RWPE2 (cell line): ENCODE measurements at regions not wholly inside any gene's neighbourhood (a gene's known extent, or its start where the extent isn't known, plus 50 kb on each side); places are given as distances from the start of the nearest gene placed in this dataset.

ENCODE experiments used
- ATAC-seq: fragments of 200-7000 bp; cut with Tn5 transposase; 3 replicates; pipeline ENCODE4 v1.9.1; 2021; ENCODE audit warnings: low read depth
- DNase-seq: peaks from one replicate; pipeline ENCODE4 v3.0.0-alpha.2; 2020; ENCODE audit warnings: low spot score
- H3K27ac ChIP-seq: fragments of 450-650 bp; 2 replicates; pipeline ENCODE4 v1.5.1; 2017; ENCODE audit warnings: mild to moderate bottlenecking; ENCODE audit not compliant: poor library complexity, severe bottlenecking
- H3K27me3 ChIP-seq: fragments of 250-450 bp; sonication (Bioruptor Pico); 2 replicates; pipeline ENCODE4 v1.5.1; 2021; ENCODE audit warnings: mild to moderate bottlenecking, moderate library complexity; ENCODE audit not compliant: insufficient read depth, poor library complexity, severe bottlenecking
- H3K36me3 ChIP-seq: fragments of 250-450 bp; sonication (Bioruptor Pico); 2 replicates; pipeline ENCODE4 v1.5.1; 2020; ENCODE audit warnings: low read depth, mild to moderate bottlenecking, moderate library complexity
- H3K4me1 ChIP-seq: fragments of 250-450 bp; sonication (Bioruptor Pico); 2 replicates; pipeline ENCODE4 v1.5.1; 2021; ENCODE audit warnings: mild to moderate bottlenecking, moderate library complexity; ENCODE audit not compliant: insufficient read depth, poor library complexity, severe bottlenecking
- H3K4me3 ChIP-seq: fragments of 250-450 bp; sonication (Bioruptor Pico); 2 replicates; pipeline ENCODE4 v1.5.1; 2021; ENCODE audit warnings: mild to moderate bottlenecking, moderate library complexity; ENCODE audit not compliant: severe bottlenecking
- H3K9me3 ChIP-seq: fragments of 250-450 bp; sonication (Bioruptor Pico); 2 replicates; pipeline ENCODE4 v1.5.1; 2021; ENCODE audit warnings: mild to moderate bottlenecking, moderate library complexity; ENCODE audit not compliant: severe bottlenecking
- TF ChIP-seq, protein P1 (sequence below): fragments of 450-650 bp; IDR thresholded peaks from one replicate; pipeline ENCODE4 v1.5.1; 2017; ENCODE audit warnings: mild to moderate bottlenecking, moderate library complexity; ENCODE audit not compliant: poor library complexity, severe bottlenecking

DNA sequence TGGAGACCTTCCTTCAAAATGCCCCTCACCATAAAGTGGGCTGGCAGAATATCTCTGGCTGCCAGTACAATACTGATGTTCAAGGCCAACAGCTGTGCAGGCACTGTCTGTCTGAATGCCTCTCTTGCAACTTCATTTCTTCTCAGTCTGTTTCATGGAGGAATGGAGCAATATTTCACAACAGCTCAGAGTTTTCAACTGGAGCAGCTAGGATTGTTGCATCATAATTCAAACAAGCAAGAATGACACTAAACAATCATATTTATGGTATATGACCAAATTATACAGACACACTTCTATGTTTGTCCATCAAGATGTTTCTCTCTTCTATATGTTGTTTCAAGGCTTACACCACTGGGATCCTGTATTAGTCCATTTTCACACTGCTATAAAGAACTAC is 444.2 kb downstream of the LRATD1 start:
- no peaks in the 10 kb centered on the region for H3K36me3 ChIP-seq
- no peak for DNase-seq
- H3K27ac ChIP-seq: no peak overlapping the region
- no peaks in the 10 kb centered on the region for H3K9me3 ChIP-seq
- no peaks in the 10 kb centered on the region for H3K4me1 ChIP-seq
- TF ChIP-seq, protein P1, sequence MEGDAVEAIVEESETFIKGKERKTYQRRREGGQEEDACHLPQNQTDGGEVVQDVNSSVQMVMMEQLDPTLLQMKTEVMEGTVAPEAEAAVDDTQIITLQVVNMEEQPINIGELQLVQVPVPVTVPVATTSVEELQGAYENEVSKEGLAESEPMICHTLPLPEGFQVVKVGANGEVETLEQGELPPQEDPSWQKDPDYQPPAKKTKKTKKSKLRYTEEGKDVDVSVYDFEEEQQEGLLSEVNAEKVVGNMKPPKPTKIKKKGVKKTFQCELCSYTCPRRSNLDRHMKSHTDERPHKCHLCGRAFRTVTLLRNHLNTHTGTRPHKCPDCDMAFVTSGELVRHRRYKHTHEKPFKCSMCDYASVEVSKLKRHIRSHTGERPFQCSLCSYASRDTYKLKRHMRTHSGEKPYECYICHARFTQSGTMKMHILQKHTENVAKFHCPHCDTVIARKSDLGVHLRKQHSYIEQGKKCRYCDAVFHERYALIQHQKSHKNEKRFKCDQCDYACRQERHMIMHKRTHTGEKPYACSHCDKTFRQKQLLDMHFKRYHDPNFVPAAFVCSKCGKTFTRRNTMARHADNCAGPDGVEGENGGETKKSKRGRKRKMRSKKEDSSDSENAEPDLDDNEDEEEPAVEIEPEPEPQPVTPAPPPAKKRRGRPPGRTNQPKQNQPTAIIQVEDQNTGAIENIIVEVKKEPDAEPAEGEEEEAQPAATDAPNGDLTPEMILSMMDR: no peak
- no peak for ATAC-seq
- peaks cover 3% of the 10 kb centered on the region for H3K27me3 ChIP-seq
- no peak overlapping the region for H3K4me3 ChIP-seq

DNA sequence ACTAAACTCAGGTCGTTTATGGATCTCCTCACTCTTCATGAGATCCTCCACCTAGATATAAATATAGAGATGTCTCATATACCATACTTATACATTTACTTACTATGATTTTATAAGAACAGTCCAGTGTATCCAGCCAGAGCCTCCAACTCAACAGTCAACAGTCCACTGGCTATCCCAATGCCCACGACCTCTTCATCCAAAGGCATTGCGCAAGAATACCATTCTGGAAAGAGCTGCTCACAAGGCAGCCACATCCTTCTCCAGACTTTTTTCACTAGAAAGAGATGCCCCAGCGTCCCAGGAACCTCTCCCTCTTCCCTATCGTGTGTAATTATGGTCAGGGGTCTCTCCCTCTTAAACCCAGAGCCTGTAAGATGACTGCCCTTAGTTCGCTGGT is 448.8 kb downstream of the LRATD1 start:
- Histone ChIP-seq H3K27me3 (no peaks in the 10 kb centered on the region), H3K4me1 (no peaks in the 10 kb centered on the region), H3K4me3 (no peak overlapping the region), H3K9me3 (no peaks in the 10 kb centered on the region), H3K36me3 (no peaks in the 10 kb centered on the region), H3K27ac (no peak overlapping the region)
- ATAC-seq (no peak), DNase-seq (no peak)
- TF ChIP-seq, protein P1: no peak

DNA sequence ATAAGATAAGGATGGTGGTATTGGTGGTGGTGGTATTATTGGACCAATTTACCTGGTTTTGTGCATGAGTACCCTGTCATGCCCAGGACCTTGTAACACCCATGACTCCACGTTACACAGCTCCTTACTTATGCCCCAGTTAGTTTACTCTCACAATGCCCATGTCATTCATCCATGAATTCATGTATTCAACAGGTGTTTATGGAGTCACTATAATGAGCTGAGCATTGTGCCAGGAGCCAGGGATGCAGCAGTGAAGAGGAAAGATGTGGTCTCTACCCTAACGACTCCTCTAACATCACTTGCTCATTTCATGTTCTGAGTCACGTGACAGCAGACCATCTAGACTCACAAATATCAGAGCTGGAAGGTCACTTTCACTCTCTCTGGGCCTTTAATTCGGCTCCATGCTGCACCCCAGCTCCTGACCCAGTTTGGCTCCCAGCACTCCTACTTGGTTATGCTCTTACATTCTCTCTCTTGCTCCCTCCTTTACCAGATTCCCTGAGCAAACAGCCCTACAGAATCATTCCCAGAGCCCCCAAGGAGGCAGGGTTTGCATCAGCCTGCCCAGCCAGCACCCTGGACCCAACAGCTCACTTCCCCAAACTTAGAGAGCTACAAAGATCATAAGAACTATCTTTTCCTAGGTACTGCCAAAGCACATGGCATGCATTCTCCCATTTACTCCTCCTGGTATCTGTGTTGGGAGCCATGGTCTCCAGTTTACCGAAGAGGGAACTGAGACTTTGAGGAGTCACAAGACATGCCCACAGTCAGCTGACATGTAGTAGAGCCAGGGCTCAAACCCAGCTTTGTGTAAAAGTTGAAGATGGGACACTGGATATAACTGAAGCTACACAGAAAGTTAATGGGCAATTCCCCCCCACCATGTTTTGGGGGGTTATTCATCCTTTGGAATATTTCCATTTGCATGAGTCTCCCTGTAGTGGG is 449.9 kb downstream of the LRATD1 start:
- DNase-seq (no peak), ATAC-seq (no peak)
- Histone ChIP-seq H3K36me3 (no peaks in the 10 kb centered on the region), H3K4me1 (no peaks in the 10 kb centered on the region), H3K9me3 (no peaks in the 10 kb centered on the region), H3K4me3 (no peak overlapping the region), H3K27me3 (no peaks in the 10 kb centered on the region), H3K27ac (no peak overlapping the region)
- TF ChIP-seq, protein P1: no peak

DNA sequence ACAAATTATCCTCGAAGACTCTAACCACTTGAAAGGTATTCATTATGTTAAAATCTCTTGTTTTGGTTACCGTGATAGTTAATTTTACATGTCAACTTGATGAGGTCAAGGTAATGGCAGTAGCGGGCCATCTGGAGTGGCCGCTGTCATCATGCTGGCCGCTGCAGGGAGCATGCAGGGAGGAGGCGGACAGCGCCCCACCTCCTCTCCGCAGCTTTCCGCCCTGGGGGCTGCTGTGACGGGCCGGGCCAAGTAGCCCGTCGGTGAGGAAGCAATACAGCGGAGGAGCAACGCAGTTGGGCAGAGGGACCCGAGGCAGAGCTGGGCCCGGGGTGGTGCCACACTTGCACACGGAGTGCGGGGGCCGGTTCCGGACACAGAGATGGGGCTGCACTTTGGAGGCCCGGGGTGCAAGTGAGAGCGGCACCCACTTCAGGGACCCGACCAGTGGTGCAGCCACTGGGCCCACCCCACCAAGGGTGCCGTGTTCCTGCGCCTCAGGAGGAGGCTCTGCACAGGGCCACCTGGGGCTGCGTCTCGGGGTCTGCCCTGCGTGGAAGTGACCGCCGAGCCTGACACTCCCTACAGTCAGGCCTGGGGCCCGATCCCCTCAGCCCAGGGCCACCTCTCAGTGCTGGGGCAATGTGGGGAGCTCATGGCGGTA is 452.4 kb downstream of the LRATD1 start:
- Histone ChIP-seq H3K27me3 (no peaks in the 10 kb centered on the region), H3K9me3 (no peaks in the 10 kb centered on the region), H3K4me1 (no peaks in the 10 kb centered on the region), H3K36me3 (no peaks in the 10 kb centered on the region), H3K27ac (no peak overlapping the region), H3K4me3 (no peak overlapping the region)
- ATAC-seq (no peak), DNase-seq (no peak)
- TF ChIP-seq, protein P1: no peak
